ENCODE measurements at regions not wholly inside any gene's neighbourhood (a gene's known extent, or its start where the extent isn't known, plus 50 kb on each side); places are given as distances from the start of the nearest gene placed in this dataset.

- H3K4me3 ChIP-seq (ENCODE audit: low read length) = no peak overlapping the region
- DNase-seq (ENCODE audit: low read depth) = no peak
- TF ChIP-seq CTCF (conservative IDR thresholded peaks at IDR 0.05; ENCODE audit: low read length) = no peak
These were observed 651.5 kb upstream of the NRP1 start for GRCh38 chr10:33986016-33986415.

- TF ChIP-seq CTCF (conservative IDR thresholded peaks at IDR 0.05; ENCODE audit: low read length) = no peak
- DNase-seq (ENCODE audit: low read depth) = no peak
These were observed 648.5 kb upstream of the NRP1 start for GRCh38 chr10:33982995-33983394.

GRCh38 chr10:33981301-33981700 is 646.8 kb upstream of the NRP1 start:
- no peak overlapping the region for H3K4me3 ChIP-seq (ENCODE audit: low read length)
- TF ChIP-seq CTCF (conservative IDR thresholded peaks at IDR 0.05; ENCODE audit: low read length) = no peak
- DNase-seq (ENCODE audit: low read depth) = no peak

More at GRCh38 chr10:33982995-33983394, 648.5 kb upstream of the NRP1 start:
- H3K4me3 ChIP-seq (ENCODE audit: low read length) = no peak overlapping the region

GRCh38 chr10:33979195-33979594 is 644.7 kb upstream of the NRP1 start:
- no peak for TF ChIP-seq CTCF (conservative IDR thresholded peaks at IDR 0.05; ENCODE audit: low read length)
- no peak overlapping the region for H3K4me3 ChIP-seq (ENCODE audit: low read length)
- no peak for DNase-seq (ENCODE audit: low read depth)

GRCh38 chr10:33975481-33975880 is 641.0 kb upstream of the NRP1 start:
- TF ChIP-seq CTCF (conservative IDR thresholded peaks at IDR 0.05; ENCODE audit: low read length) = no peak
- DNase-seq (ENCODE audit: low read depth) = no peak
- no peak overlapping the region for H3K4me3 ChIP-seq (ENCODE audit: low read length)

GRCh38 chr10:33974976-33975478 is 640.6 kb upstream of the NRP1 start:
- DNase-seq (ENCODE audit: low read depth) = no peak
- no peak for TF ChIP-seq CTCF (conservative IDR thresholded peaks at IDR 0.05; ENCODE audit: low read length)
- no peak overlapping the region for H3K4me3 ChIP-seq (ENCODE audit: low read length)

GRCh38 chr10:33968983-33969382 is 634.5 kb upstream of the NRP1 start:
- H3K4me3 ChIP-seq (ENCODE audit: low read length) = no peak overlapping the region
- no peak for DNase-seq (ENCODE audit: low read depth)
- TF ChIP-seq CTCF (conservative IDR thresholded peaks at IDR 0.05; ENCODE audit: low read length) = no peak
